Suprapubic skin (tissue), 3 donors: ENCODE measurements at regions not wholly inside any gene's neighbourhood (a gene's known extent, or its start where the extent isn't known, plus 50 kb on each side); places are given as distances from the start of the nearest gene placed in this dataset.

Experiments
- CTCF ChIP-seq, 2 donors: fragments of 200-600 bp in 1 of 2; fragments of 450-650 bp in 1 of 2; sonication (generic) in 1 of 2; IDR thresholded peaks; one replicate each; pipeline ENCODE4 v1.5.1; 2016 to 2019; ENCODE audit warnings: antibody characterized with exemption in 2 of 2, mild to moderate bottlenecking in 1 of 2, moderate library complexity in 1 of 2
- POLR2AphosphoS5 ChIP-seq, 3 donors: sonication (generic); formaldehyde crosslinking; IDR thresholded peaks; one replicate each; pipeline ENCODE4 v1.6.1; 2017; ENCODE audit warnings: antibody characterized with exemption in 3 of 3

- TF ChIP-seq CTCF (IDR thresholded peaks at IDR 0.05) (no peak), POLR2AphosphoS5 (IDR thresholded peaks at IDR 0.05) (no peak)
Observed at GRCh38 chr13:70311191-70311590, 202.9 kb upstream of the KLHL1 start.
